ENCODE measurements at regions not wholly inside any gene's neighbourhood (a gene's known extent, or its start where the extent isn't known, plus 50 kb on each side); places are given as distances from the start of the nearest gene placed in this dataset.

DNA sequence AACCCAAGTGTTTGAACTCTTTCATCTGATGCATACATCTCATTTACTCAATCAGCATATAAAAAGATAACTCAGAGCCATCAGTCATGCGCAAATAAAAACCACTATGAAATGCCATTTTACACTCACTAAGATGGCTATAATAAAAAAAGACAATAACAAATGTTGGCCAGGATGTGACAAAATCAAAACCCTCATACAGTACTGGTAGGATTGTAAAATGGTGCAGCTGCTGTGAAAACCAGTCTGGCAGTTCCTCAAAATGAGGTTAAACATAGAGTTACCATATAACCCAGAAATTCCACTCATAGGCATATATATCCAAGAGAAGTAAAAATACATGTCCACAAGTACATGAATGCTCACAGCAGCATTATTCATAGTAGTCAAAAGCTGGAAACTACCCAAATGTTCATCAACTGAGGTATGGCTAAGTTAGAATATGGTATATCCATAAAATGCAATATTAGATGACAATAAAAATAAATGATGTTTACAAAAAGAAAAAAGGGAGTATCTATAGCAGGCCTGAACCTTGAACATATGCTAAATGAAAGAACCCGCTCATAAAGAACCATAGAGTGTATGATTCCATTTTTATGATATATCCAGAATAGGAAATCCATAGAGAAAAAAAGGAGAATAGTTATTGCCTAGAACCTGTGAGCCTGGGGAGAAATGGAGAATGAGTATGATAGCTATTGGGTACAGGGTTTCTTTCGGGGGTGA is 265.1 kb downstream of the SIPA1L2 start:
- Histone ChIP-seq H3K27ac (no peak overlapping the region), H3K9me3 (no peaks in the 10 kb centered on the region), H3K27me3 (no peaks in the 10 kb centered on the region), H3K4me3 (no peak overlapping the region), H3K36me3 (no peaks in the 10 kb centered on the region), H3K4me1 (no peaks in the 10 kb centered on the region)
- DNase-seq: no peak
- TF ChIP-seq, protein P1, sequence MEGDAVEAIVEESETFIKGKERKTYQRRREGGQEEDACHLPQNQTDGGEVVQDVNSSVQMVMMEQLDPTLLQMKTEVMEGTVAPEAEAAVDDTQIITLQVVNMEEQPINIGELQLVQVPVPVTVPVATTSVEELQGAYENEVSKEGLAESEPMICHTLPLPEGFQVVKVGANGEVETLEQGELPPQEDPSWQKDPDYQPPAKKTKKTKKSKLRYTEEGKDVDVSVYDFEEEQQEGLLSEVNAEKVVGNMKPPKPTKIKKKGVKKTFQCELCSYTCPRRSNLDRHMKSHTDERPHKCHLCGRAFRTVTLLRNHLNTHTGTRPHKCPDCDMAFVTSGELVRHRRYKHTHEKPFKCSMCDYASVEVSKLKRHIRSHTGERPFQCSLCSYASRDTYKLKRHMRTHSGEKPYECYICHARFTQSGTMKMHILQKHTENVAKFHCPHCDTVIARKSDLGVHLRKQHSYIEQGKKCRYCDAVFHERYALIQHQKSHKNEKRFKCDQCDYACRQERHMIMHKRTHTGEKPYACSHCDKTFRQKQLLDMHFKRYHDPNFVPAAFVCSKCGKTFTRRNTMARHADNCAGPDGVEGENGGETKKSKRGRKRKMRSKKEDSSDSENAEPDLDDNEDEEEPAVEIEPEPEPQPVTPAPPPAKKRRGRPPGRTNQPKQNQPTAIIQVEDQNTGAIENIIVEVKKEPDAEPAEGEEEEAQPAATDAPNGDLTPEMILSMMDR (IDR thresholded peaks at IDR 0.05): no peak
- TF ChIP-seq POLR2A (IDR thresholded peaks at IDR 0.05): no peak

DNA sequence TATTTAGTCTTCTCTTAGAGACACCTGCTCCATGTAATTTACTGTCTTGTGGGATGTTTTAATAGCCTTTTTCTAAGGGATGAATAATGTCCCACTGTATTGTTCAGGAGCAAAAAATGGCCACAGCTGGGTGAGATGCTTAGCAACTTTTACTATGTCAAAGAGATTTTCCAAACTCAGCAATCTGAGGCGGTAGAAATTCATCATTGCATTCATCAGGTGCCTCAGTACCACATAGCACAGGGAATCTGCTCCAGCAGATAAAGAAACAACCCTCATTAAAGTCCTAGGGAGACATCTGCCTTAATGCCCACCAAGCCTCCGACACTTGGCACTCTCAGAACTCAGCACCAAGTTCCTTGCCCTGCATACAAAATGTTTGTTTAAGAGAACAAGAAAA is 266.9 kb downstream of the SIPA1L2 start:
- no peak overlapping the region for H3K27ac ChIP-seq
- no peaks in the 10 kb centered on the region for H3K4me1 ChIP-seq
- H3K27me3 ChIP-seq: no peaks in the 10 kb centered on the region
- TF ChIP-seq, protein P1 (IDR thresholded peaks at IDR 0.05): no peak
- TF ChIP-seq POLR2A (IDR thresholded peaks at IDR 0.05): no peak
- no peaks in the 10 kb centered on the region for H3K36me3 ChIP-seq
- H3K9me3 ChIP-seq: no peaks in the 10 kb centered on the region
- H3K4me3 ChIP-seq: no peak overlapping the region
- no peak for DNase-seq

DNA sequence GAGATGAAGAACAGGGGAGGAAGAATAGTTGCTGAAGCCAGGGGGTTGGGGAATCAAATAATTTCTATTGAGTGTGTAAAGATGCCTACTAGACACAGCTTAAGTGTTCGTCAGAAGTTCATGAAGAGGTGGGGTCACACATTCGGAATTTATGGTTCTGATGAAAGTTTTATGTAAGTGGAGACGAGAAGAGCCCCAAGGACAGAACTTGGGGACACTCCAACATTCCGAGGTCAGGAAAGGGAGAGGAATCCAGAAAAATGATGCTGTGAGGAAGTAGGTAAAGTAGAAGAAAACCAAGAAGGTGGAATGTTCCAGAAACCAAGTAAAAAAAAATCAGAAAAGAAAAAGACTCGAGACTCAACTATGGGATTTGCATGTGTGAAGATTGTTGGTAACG is 272.5 kb downstream of the SIPA1L2 start:
- Histone ChIP-seq H3K36me3 (no peaks in the 10 kb centered on the region), H3K9me3 (no peaks in the 10 kb centered on the region), H3K4me3 (no peak overlapping the region), H3K27me3 (no peaks in the 10 kb centered on the region), H3K4me1 (no peaks in the 10 kb centered on the region), H3K27ac (no peak overlapping the region)
- no peak for DNase-seq
- TF ChIP-seq, protein P1 (IDR thresholded peaks at IDR 0.05): no peak
- no peak for TF ChIP-seq POLR2A (IDR thresholded peaks at IDR 0.05)

DNA sequence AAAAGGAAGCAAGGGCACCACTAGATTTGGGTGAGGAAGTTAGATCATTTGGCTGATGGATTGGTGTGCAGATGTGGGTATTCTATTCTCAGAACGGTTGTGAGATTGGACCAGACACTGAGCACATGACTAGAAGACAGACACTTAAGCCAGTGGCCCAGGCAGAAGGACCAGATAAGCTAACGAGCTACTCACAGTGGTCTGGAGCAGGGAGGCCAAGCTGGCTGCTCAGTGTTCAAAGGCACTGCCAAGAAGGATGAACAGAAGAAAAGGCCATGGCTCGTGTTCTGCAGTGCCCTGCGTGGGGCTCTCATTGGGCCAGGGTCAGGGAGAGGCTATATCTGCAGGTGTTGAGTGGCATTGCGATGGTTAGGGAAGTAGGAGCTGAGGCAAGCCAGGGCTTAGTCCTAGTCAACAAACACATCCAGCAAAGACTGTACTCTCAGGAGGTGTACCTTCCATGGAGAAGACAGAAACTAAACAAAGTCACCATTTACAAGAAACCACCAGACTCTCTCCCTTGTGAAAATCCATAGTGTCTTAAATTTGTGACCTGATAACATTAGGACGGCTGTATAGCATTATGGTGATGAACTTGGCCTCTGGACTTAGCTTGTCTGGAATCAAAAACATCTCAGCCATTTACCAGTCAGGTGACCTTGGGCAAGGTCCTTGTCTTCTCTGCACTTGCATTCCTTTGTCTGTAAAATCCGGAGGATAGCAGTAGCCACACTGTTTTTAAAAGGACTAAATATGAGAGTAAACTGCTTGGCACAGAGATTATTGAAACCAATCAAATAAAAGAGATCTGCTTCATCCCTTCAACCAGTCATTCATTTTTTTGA is 274.5 kb downstream of the SIPA1L2 start:
- no peak overlapping the region for H3K27ac ChIP-seq
- H3K27me3 ChIP-seq: no peaks in the 10 kb centered on the region
- TF ChIP-seq, protein P1 (IDR thresholded peaks at IDR 0.05): no peak
- no peak for TF ChIP-seq POLR2A (IDR thresholded peaks at IDR 0.05)
- no peaks in the 10 kb centered on the region for H3K36me3 ChIP-seq
- no peak overlapping the region for H3K4me3 ChIP-seq
- no peaks in the 10 kb centered on the region for H3K4me1 ChIP-seq
- H3K9me3 ChIP-seq: no peaks in the 10 kb centered on the region
- no peak for DNase-seq

DNA sequence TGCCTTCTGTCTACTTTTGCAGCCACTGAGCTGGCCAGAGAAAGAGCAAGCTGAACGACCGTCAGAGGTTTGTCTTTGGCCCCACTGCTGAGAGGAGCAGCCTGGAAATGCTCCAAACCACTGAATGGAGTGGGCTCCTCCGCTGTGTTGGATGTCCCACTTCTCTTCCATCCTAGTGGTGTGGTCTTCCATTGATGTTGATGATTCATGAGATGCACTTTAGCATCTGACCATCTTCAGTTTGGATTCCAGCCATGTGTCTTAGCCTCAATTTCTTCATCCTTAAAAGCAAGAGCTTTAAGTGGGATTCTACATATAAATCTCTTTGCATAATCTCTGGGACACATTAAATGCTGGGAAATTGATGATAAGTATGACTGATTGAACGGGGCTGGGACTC is 276.9 kb downstream of the SIPA1L2 start:
- no peak overlapping the region for H3K4me3 ChIP-seq
- no peak for DNase-seq
- TF ChIP-seq, protein P1 (IDR thresholded peaks at IDR 0.05): no peak
- TF ChIP-seq POLR2A (IDR thresholded peaks at IDR 0.05): no peak
- H3K27ac ChIP-seq: no peak overlapping the region
- H3K4me1 ChIP-seq: no peaks in the 10 kb centered on the region
- no peaks in the 10 kb centered on the region for H3K36me3 ChIP-seq
- no peaks in the 10 kb centered on the region for H3K27me3 ChIP-seq
- H3K9me3 ChIP-seq: no peaks in the 10 kb centered on the region

All from Peyer's patch (tissue), 4 donors.